Femur (tissue), 1 donor: ENCODE measurements at regions not wholly inside any gene's neighbourhood (a gene's known extent, or its start where the extent isn't known, plus 50 kb on each side); places are given as distances from the start of the nearest gene placed in this dataset.

Source experiments
- DNase-seq: peaks from one replicate; pipeline ENCODE4 v3.0.0-alpha.2; 2017

- DNase-seq, result no peak
These were observed 137.3 kb upstream of the PTPRM start for GRCh38 chr18:7429831-7430230.

GRCh38 chr18:7436166-7436565 lies 130.9 kb upstream of the PTPRM start:
- no peak for DNase-seq

- DNase-seq, result no peak
These were observed 129.2 kb upstream of the PTPRM start for GRCh38 chr18:7437870-7438269.

GRCh38 chr18:7438646-7439045 lies 128.5 kb upstream of the PTPRM start:
- no peak for DNase-seq

GRCh38 chr18:7447318-7448028 lies 119.6 kb upstream of the PTPRM start:
- no peak for DNase-seq

- no peak for DNase-seq
These were observed 114.8 kb upstream of the PTPRM start for GRCh38 chr18:7452331-7452730.

GRCh38 chr18:7454429-7454828 lies 112.7 kb upstream of the PTPRM start:
- DNase-seq, result no peak

- DNase-seq, result no peak
These were observed 110.7 kb upstream of the PTPRM start for GRCh38 chr18:7456376-7456775.

GRCh38 chr18:7457262-7457661 lies 109.9 kb upstream of the PTPRM start:
- DNase-seq, result no peak

- no peak for DNase-seq
These were observed 108.2 kb upstream of the PTPRM start for GRCh38 chr18:7458884-7459283.

GRCh38 chr18:7459851-7460770 lies 107.0 kb upstream of the PTPRM start:
- peak; percentile 39 for DNase-seq

GRCh38 chr18:7464245-7464966 lies 102.7 kb upstream of the PTPRM start:
- DNase-seq, result no peak

GRCh38 chr18:7466190-7466589 lies 100.9 kb upstream of the PTPRM start:
- DNase-seq, result no peak

- DNase-seq, result no peak
These were observed 99.2 kb upstream of the PTPRM start for GRCh38 chr18:7467708-7468466.

- no peak for DNase-seq
These were observed 97.0 kb upstream of the PTPRM start for GRCh38 chr18:7470101-7470500.

GRCh38 chr18:7470503-7470902 lies 96.6 kb upstream of the PTPRM start:
- no peak for DNase-seq

GRCh38 chr18:7476386-7476785 lies 90.7 kb upstream of the PTPRM start:
- no peak for DNase-seq

- DNase-seq, result no peak
These were observed 87.4 kb upstream of the PTPRM start for GRCh38 chr18:7479756-7480155.

GRCh38 chr18:7480879-7481278 lies 86.2 kb upstream of the PTPRM start:
- no peak for DNase-seq

- no peak for DNase-seq
These were observed 84.8 kb upstream of the PTPRM start for GRCh38 chr18:7482342-7482741.

- DNase-seq, result no peak
These were observed 81.5 kb upstream of the PTPRM start for GRCh38 chr18:7485616-7486015.

- DNase-seq, result no peak
These were observed 78.5 kb upstream of the PTPRM start for GRCh38 chr18:7488571-7488970.

- DNase-seq, result no peak
These were observed 77.0 kb upstream of the PTPRM start for GRCh38 chr18:7490104-7490503.
